ENCODE measurements at regions not wholly inside any gene's neighbourhood (a gene's known extent, or its start where the extent isn't known, plus 50 kb on each side); places are given as distances from the start of the nearest gene placed in this dataset.

GRCh38 chr7:4460597-4460996, 221.5 kb upstream of the FOXK1 start:
- DNase-seq: peak; percentile 6
- no peaks in the 10 kb centered on the region for H3K36me3 Mint-ChIP-seq (ENCODE audit: low read depth)
- H3K4me1 Mint-ChIP-seq: peaks cover 3% of the 10 kb centered on the region
- no peak for TF ChIP-seq CTCF (IDR thresholded peaks at IDR 0.05)
- H3K9me3 Mint-ChIP-seq: peaks cover 30% of the 10 kb centered on the region
- no peak overlapping the region for H3K4me3 Mint-ChIP-seq
- H3K27me3 Mint-ChIP-seq (ENCODE audit: low read depth, poor library complexity): peaks cover 15% of the 10 kb centered on the region
- no peak overlapping the region for H3K27ac Mint-ChIP-seq

GRCh38 chr7:4461531-4461930, 220.6 kb upstream of the FOXK1 start:
- peaks cover 3% of the 10 kb centered on the region for H3K4me1 Mint-ChIP-seq
- H3K9me3 Mint-ChIP-seq: peaks cover 34% of the 10 kb centered on the region
- H3K4me3 Mint-ChIP-seq: no peak overlapping the region
- no peaks in the 10 kb centered on the region for H3K36me3 Mint-ChIP-seq (ENCODE audit: low read depth)
- TF ChIP-seq CTCF (IDR thresholded peaks at IDR 0.05): no peak
- no peak for DNase-seq
- H3K27me3 Mint-ChIP-seq (ENCODE audit: low read depth, poor library complexity): peaks cover 15% of the 10 kb centered on the region
- no peak overlapping the region for H3K27ac Mint-ChIP-seq

GRCh38 chr7:4468320-4469102, 213.6 kb upstream of the FOXK1 start:
- H3K9me3 Mint-ChIP-seq: peaks cover 56% of the 10 kb centered on the region
- H3K36me3 Mint-ChIP-seq (ENCODE audit: low read depth): no peaks in the 10 kb centered on the region
- peaks cover 19% of the 10 kb centered on the region for H3K27me3 Mint-ChIP-seq (ENCODE audit: low read depth, poor library complexity)
- TF ChIP-seq CTCF (IDR thresholded peaks at IDR 0.05): no peak
- no peak for DNase-seq
- no peak overlapping the region for H3K4me3 Mint-ChIP-seq
- no peak overlapping the region for H3K27ac Mint-ChIP-seq
- no peaks in the 10 kb centered on the region for H3K4me1 Mint-ChIP-seq

GRCh38 chr7:4470246-4470645, 211.8 kb upstream of the FOXK1 start:
- peak; percentile 26 for DNase-seq

GRCh38 chr7:4472728-4473127, 209.4 kb upstream of the FOXK1 start:
- peak; percentile 10 for DNase-seq
- peaks cover 52% of the 10 kb centered on the region for H3K9me3 Mint-ChIP-seq
- peaks cover 5% of the 10 kb centered on the region for H3K36me3 Mint-ChIP-seq (ENCODE audit: low read depth)
- no peak for TF ChIP-seq CTCF (IDR thresholded peaks at IDR 0.05)
- no peak overlapping the region for H3K27ac Mint-ChIP-seq
- H3K27me3 Mint-ChIP-seq (ENCODE audit: low read depth, poor library complexity): peaks cover 12% of the 10 kb centered on the region
- H3K4me1 Mint-ChIP-seq: no peaks in the 10 kb centered on the region
- no peak overlapping the region for H3K4me3 Mint-ChIP-seq

More at GRCh38 chr7:4470246-4470645, 211.8 kb upstream of the FOXK1 start:
- Mint-ChIP-seq H3K9me3 (peaks cover 49% of the 10 kb centered on the region), H3K27me3 (ENCODE audit: low read depth, poor library complexity) (peaks cover 10% of the 10 kb centered on the region), H3K4me3 (no peak overlapping the region), H3K4me1 (no peaks in the 10 kb centered on the region), H3K36me3 (ENCODE audit: low read depth) (no peaks in the 10 kb centered on the region), H3K27ac (no peak overlapping the region)
- no peak for TF ChIP-seq CTCF (IDR thresholded peaks at IDR 0.05)

Measured in nephron progenitor cell (in vitro differentiated cells).